NCI-H146 treated with DMSO at 0.1 percent for 48 hours (cell line): ENCODE measurements at regions not wholly inside any gene's neighbourhood (a gene's known extent, or its start where the extent isn't known, plus 50 kb on each side); places are given as distances from the start of the nearest gene placed in this dataset.

Experiments
- DNase-seq: peaks from one replicate; lab custom pipeline; 2025; ENCODE audit not compliant: unreplicated experiment; lab: John Stamatoyannopoulos, UW

- DNase-seq, result no peak
Observed at GRCh38 chr20:48284315-48284714, 499.0 kb upstream of the SULF2 start.

GRCh38 chr20:48283470-48284110, 498.3 kb upstream of the SULF2 start:
- no peak for DNase-seq

DNA sequence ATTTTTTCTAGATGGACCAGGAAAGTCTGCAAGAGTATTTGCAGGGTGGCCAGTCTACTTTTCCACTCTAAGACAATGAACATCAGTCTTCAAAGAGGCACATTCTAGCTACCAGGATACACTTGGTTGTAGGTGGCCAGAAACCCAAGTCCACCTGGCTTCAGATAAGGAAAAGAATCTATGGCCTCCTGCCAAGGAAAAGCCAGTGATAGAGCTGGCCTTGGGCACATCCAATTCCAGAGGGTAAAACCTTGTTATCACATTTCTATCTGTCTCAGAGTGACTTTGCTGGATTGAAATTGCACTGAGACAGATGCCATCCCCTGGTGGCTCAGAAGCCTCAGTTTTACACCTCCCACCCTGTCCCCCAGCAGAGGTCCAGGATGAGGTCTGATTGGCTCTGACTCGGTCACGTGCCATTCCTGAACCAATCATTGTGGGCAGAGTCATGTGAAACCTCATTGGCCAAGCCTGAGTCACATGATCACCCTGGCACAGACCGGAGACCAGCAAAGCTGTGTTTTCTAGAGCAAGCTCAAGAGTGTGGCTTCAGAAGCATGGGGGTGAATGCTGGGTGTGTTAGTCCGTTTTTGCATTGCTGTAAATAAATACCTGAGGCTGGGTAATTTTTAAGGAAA, 497.4 kb upstream of the SULF2 start:
- no peak for DNase-seq

GRCh38 chr20:48281501-48281900, 496.2 kb upstream of the SULF2 start:
- DNase-seq, result no peak

DNA sequence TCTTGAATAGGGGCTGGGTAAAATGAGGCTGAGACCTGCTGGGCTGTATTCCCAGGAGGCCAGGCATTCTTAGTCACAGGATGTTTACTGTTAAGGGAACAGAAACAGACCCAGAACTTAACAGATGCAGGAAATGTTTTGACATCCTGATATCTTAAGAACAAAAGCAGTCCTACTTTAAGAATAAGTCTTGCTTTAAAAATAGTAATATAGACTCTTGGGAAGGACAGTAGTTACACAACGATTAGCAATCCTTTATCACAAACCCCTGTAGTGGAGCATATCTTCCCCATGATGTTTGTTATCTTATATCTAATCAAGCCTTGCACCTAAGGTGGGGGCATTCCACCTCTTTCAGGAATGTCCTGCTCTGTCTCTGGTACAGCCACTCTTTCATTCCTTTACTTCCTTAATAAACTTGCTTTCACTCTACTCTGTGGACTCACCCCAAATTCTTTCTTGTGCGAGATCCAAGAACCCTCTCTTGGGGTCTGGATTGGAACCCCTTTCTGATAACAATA, 493.7 kb upstream of the SULF2 start:
- no peak for DNase-seq

DNA sequence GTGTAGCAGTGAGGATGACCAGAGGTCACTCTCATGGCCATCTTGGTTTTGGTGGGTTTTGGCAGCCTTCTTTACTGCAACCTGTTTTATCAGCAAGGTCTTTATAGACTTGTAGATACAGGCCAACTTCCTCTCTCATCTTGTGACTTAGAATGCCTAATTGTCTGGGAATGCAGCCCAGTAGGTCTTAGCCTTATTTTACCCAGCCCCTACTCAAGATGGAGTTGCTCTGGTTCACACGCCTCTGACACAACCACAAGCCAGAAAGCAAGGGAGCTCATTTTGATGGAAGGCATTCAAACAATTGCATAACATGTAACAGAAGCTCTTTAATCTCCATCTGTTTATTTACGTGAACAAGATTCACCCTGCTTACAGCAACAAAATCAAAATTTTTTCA, 492.0 kb upstream of the SULF2 start:
- no peak for DNase-seq

GRCh38 chr20:48276021-48276342, 490.7 kb upstream of the SULF2 start:
- DNase-seq, result no peak

GRCh38 chr20:48275286-48276020, 490.2 kb upstream of the SULF2 start:
- DNase-seq, result no peak

DNA sequence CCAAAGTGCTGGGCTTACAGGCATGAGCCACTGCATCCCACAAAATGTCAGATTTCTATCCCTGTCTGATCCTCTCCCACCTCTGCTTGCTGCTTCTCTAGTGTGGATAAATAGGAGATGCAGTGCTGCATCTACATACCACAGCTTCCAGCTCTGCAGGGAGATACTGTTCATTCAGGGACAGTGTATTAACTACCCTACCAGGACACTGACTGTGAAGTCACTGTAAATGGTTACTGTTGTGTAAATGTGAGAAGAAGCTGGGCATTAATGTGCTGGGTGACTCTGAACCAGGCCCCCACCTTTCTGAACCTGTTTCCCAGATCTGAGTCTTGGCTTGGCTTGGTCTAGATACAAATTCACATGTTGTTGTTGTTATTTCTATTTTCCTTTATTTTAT, 488.6 kb upstream of the SULF2 start:
- no peak for DNase-seq

DNA sequence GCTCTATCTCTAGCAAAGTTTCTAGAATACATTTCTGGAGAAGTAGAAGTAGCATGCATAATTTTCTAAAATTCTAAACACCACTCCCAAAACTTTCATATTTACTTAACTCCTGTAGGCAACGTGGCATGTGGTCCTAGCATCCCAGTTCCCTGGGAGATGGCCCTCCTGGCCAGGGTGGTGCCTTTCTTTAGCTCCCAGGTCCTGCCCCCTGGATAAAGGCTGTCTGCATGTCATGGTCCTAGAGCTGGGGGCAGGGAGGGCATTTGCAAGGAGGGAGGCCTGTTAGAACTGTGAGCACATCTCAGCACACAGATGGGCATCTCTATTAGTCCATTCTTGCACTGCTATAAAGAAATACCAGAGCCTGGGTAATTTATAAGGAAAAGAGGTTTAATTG, 485.6 kb upstream of the SULF2 start:
- no peak for DNase-seq

DNA sequence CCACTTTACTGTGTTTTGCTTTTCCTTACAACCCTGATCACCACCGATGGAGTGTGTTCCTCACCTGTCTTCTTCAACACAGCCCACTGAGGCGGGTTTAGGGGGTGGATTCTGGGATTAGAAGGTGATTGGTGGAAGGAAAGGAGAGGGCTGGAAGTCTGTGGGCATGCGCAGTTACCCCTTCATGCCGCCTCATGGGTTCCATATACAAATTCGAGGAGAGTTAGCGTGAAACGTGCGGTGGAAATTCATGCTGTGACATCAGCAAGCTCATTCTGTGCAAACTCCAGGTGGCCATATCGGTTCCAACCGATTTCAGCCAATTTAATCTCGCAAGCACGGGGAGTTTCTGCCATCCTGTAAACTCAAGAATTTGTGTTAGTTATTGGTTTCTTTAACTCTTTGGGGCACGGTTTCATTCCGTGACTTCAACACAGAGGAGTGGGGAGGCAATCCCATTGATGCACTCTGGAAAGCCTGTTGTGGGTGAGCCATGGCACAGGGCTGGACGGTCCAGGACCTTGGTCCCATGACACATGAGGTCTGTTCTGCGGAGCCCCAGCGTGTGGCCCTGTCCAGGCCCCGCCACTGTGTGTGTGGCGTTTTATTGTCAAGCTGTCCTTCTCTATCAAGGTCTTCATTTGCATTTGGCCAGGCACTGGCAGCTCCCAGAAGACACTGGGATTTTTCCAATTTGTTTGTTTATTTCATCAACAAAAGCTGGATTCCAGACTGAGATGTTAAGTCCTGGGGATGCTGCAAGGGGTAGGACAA, 482.8 kb upstream of the SULF2 start:
- DNase-seq, result no peak

- DNase-seq, result no peak
Observed at GRCh38 chr20:48266571-48266970, 481.3 kb upstream of the SULF2 start.

DNA sequence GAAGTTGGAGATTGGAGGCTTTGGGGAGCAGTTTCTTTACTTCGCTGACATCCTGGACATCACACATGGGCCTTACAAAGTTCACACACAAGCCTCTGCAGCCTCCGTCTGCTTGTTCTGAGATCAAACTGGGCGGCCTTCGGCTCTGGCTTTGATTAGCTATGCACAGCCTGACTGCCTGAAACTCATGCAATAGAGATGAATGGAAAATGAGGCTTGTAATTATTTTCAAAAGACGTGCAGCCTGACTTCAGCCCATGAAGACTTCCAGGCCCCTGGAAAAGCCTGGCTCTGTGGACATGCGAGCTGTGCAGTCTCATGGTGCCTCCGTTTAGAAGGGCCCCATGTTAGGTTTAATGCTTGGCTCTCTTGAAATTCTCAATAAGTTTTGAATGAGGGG, 480.5 kb upstream of the SULF2 start:
- no peak for DNase-seq

DNA sequence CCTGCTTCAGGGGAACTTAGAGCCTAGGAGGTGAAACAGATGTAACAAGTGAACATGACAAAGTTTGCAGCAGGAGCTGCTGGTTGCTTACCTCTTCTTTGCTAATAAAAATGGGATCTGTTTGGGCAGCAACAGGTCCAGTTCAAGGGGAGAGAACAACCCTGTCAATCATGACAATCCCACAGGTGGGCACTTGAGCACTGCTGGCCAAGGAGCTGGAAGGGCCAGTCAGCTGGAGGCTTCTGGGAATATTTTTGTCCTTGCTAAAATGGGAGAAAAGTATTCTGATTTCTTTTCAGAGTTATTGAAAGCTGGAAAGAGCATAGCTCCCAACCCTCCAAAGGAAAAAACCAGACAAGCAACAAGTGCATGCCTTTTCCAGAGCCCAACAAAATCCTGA, 477.7 kb upstream of the SULF2 start:
- DNase-seq, result no peak

GRCh38 chr20:48262466-48262865, 477.2 kb upstream of the SULF2 start:
- DNase-seq, result no peak

DNA sequence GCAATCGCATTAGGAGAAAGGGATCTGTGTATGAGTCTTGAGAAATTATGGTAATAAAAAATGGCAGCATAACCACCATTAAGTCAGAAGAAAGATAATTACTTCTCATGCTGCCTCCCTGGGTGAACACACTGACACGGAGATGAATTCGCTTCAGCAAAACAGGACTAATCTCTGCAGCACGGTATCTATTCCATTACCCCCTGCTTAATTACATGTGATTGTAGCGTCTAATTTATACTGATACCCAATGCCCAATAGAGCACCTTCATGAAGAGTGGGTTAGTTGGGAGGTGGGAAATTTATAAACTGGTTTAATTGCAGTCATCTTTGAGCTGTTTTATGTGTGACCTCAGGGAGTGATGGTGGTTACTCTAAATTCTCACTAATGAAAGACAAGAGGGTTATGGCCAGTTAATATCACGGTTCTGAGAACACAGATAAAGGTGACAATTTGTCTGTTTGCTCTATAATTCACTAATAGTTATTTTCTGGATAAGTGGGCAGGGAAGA, 476.2 kb upstream of the SULF2 start:
- no peak for DNase-seq

- no peak for DNase-seq
Observed at GRCh38 chr20:48260129-48260756, 475.0 kb upstream of the SULF2 start.

- DNase-seq, result no peak
Observed at GRCh38 chr20:48259456-48259855, 474.2 kb upstream of the SULF2 start.

DNA sequence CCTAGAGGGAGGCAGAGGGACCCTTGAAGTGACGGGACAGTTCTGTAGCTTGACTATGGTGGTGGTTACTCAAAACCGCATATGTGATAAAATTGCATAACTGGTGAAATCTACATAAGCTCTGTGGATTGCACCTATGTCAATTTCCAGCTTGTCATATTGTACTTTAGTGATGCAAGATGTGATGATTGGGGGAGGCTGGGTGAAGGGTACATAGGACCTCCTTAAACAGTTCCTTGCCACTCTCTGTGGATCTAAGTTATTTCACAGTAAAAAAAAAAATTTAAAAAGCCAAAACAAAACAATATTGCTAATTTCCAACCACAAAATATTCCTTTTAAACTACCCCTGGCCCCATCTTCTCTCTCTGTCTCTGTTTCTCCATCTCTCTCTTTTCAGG, 472.6 kb upstream of the SULF2 start:
- no peak for DNase-seq

DNA sequence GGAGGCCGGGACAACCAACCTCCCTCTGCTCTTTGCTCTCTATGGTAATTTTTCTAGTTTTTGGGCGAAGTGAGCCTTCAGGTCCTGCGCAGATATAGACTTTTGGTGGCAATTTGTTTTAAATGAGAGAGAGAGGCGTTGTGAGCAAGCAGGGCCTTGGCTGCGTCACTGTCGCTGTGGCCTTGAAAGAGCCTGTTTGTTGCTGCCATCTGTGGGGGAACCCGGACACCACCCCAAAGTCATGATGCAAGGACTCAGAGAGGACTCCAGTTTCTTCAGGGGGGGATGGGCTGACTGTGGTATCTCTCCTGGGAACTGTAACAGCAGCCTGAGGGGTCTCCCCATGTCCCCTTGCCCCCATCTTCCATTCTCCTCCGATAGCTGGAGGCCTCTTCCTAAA, 462.7 kb upstream of the SULF2 start:
- DNase-seq, result no peak
